ENCODE measurements at regions not wholly inside any gene's neighbourhood (a gene's known extent, or its start where the extent isn't known, plus 50 kb on each side); places are given as distances from the start of the nearest gene placed in this dataset.
"Not testable (repeated sequence)": the region's sequence is repeated elsewhere in the genome, so short reads cannot be mapped to it uniquely, and the experiment has no call there.

- DNase-seq: no peak
Observed at GRCh38 chr4:40681600-40681999, 51.9 kb upstream of the RBM47 start.

GRCh38 chr4:40682290-40683101 is 52.8 kb upstream of the RBM47 start:
- peak; percentile 58 to 68 for DNase-seq

DNA sequence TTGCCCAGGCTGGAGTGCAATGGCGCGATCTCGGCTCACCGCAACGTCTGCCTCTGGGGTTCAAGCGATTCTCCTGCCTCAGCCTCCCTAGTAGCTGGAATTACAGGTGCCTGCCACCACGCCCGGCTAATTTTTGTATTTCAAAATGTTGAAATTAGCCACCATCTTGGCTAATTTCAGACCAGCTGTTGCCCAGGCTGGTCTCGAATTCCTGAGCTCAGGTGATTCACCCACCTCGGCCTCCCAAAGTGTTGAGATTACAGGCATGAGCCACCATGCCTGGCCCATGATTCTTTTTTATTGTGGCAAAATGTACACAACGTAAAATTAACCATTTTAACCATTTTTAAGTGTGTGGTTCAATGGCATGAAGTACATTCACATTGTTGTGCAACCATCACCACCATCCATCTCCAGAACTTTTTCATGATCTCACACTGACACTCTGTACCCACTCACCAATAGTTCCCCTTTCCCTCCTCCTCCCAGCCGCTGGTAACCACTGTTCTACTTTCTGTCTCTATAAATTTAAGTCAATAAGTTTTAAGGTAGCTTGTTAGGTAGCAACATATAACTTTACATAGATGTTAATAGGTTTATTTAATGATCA is 54.0 kb upstream of the RBM47 start:
- DNase-seq: peak; percentile 81 to 83

- DNase-seq: peak in 1 of 2 donors; percentile 31
Observed at GRCh38 chr4:40684404-40684803, 54.7 kb upstream of the RBM47 start.

DNA sequence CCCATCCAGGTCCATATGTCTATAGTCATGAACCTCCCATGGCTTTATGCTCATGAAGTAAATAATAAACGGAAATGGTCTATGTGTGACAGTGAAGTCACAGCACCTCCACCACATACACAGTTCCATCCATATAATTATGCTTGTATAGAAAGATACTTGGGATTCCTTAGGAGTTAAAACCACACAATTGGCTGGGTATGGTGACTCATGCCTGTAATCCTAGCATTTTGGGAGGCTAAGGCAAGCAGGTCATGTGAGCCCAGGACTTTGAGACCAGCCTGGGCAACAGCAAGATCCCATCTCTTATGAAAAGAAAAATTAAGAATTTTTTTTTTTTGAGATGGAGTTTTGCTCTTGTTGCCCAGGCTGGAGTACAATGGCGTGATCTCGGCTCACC is 55.6 kb upstream of the RBM47 start:
- no peak for DNase-seq

DNA sequence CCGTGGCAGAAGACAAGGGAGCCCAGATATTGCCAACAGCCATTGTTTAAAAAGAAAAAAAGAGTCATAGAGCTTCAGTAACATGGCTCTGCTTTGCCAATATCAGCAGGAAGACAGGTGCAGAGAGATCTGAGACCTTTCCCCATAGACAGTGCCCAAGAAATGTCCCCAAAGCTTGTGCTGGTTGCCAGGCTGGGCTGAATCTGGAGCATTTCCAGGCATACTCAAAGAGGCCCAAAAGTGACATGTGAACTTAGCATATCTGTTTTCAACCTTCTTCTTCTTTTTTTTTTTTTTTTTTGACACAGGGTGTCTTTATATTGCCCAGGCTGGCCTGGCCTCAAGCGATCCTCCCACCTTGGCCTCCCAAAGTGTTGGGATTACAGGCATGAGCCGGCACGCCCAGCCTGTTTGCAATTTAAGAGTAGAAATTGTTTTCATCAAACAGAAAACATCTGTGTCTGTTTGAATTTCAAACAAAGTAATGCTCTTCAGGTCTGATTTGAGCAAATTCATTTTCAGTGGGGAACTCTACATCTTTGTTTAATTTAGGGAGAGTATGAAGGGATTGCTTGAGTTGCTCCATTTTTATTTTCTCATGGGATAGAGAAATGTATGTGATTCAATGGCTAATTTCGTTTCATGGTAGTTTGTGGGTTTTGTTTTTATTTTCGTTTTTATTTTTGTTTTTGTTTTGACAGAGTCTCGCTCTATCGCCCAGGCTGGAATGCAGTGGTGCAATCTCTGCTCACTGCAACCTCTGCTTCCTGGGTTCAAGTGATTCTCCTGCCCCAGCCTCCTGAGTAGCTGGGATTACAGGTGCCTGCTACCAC is 56.6 kb upstream of the RBM47 start:
- DNase-seq: no peak

GRCh38 chr4:40687676-40688389 is 58.2 kb upstream of the RBM47 start:
- no peak for DNase-seq

DNA sequence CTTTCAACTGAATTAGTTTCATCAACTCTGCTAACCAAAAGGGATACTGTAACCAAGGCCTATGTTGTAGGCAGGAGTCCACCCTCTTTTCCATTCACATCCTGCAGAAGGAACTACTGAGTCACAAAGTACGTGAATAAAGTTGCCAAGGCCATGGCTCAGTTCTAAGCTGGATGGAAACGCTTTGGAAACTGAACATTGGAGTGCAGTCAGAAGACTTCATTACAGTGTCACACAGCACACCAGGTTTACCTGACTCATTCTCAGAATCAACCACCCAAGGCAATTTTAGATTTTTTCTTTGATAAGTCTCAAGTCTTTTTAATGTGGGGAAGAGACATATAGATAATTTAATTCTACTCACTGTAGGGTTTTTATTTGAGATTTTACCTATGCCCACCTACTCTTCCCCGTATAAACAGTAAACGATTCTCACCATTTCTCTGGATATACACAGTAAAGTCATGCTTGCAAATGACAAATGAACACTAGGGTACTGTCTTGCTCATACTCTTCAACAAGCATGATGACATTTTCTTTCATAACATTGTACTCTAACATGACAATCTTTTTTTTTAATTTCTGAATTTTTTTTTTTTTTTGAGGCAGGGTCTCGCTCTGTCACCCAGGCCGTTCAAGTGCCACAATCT is 58.9 kb upstream of the RBM47 start:
- no peak for DNase-seq

DNA sequence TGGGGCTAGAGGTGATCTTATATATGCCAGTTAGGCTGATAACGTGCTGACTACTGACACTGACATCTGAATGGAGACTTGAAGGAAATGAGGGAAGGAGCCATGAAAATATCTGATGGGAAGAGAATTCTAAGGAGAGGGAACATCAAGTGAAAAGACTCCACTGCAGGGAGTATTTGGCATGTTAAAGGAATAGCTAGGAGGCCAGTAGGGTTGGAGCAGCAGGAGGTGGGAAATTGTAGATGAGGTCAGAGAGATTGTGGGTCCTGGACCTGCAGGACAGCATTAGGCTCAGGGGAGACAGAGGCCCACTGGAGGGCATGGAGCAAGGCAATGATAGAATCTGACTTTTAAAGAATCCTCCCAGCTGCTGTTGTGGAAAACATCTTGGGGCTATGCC is 55.8 kb upstream of the NSUN7 start:
- DNase-seq: no peak

- DNase-seq: not testable (repeated sequence)
Observed at GRCh38 chr4:40697476-40697875, 52.3 kb upstream of the NSUN7 start.

GRCh38 chr4:40698733-40699132 is 51.0 kb upstream of the NSUN7 start:
- no peak for DNase-seq

GRCh38 chr4:40699648-40700047 is 50.1 kb upstream of the NSUN7 start:
- no peak for DNase-seq
